ENCODE measurements at regions not wholly inside any gene's neighbourhood (a gene's known extent, or its start where the extent isn't known, plus 50 kb on each side); places are given as distances from the start of the nearest gene placed in this dataset.

DNA sequence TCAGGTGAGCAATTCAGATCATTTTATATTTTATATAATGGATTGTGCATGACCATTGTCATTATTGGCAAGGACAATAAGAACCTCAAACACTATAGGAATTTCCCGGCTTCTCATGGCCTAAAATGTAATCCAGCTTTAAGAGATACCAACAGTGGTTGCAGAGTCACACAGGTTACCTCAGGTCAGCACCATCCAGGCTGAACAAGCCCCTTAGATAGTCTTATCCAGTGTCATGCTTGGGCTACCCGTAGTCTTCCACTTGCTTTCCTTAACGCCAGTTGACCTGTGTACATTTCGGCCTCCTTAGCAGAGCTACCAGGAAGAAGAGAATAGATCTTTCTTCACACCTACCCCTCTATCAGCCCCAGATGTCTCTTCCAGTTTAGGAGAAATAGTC lies 293.3 kb upstream of the SYT4 start:
- no peak for ATAC-seq (ENCODE audit: low read depth)
- H3K27ac Mint-ChIP-seq = no peak overlapping the region
- no peak overlapping the region for H3K4me3 Mint-ChIP-seq
- TF ChIP-seq, protein P1, sequence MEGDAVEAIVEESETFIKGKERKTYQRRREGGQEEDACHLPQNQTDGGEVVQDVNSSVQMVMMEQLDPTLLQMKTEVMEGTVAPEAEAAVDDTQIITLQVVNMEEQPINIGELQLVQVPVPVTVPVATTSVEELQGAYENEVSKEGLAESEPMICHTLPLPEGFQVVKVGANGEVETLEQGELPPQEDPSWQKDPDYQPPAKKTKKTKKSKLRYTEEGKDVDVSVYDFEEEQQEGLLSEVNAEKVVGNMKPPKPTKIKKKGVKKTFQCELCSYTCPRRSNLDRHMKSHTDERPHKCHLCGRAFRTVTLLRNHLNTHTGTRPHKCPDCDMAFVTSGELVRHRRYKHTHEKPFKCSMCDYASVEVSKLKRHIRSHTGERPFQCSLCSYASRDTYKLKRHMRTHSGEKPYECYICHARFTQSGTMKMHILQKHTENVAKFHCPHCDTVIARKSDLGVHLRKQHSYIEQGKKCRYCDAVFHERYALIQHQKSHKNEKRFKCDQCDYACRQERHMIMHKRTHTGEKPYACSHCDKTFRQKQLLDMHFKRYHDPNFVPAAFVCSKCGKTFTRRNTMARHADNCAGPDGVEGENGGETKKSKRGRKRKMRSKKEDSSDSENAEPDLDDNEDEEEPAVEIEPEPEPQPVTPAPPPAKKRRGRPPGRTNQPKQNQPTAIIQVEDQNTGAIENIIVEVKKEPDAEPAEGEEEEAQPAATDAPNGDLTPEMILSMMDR (IDR thresholded peaks at IDR 0.05) = no peak
- DNase-seq = no peak
- ChIA-PET CTCF (interaction anchor here (0.7 to 2.9 kb wide), 10 partner anchors 11 to 1815 kb away, joined by 3 to 15 read pairs (median 6); no protein-coding TSS in a partner anchor), POLR2A (no interaction called here)
- peaks cover 1% of the 10 kb centered on the region for H3K27me3 Mint-ChIP-seq
- intact Hi-C loops (cut with micrococcal nuclease) = no loop called here
- no peaks in the 10 kb centered on the region for H3K9me3 Mint-ChIP-seq
- no peaks in the 10 kb centered on the region for H3K36me3 Mint-ChIP-seq (ENCODE audit: low read depth)
- H3K4me1 Mint-ChIP-seq = no peaks in the 10 kb centered on the region

DNA sequence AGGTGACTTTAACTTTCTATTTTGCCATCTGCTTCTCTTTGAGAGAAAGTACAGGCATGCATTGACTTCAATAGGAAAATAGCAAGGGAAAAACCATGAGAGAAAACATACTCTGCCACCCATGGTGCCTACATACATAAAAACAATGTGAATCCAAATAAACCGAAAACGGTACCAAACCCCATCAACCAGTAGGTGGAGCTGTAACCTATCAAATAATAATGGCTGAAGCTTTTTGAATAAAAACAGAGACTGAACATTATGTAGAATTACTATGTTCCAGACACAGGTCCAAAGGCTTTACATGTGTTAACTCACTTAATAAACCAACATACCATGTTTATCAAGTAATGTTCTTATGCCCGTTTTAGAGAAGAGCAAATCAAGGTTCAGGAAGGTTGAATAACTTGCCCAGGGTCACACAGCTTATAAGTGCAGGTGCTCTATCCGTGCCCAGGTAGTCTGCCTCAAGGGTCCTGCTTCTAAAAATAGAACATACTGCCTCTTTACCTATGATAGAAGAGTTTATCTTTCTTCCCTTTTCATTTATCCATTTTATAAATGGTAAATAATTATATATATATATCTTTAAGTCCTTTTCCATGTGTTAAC lies 293.9 kb upstream of the SYT4 start:
- POLR2A ChIA-PET = no interaction called here
- Mint-ChIP-seq H3K9me3 (no peaks in the 10 kb centered on the region), H3K27ac (no peak overlapping the region), H3K36me3 (ENCODE audit: low read depth) (no peaks in the 10 kb centered on the region), H3K27me3 (peaks cover 1% of the 10 kb centered on the region), H3K4me1 (no peaks in the 10 kb centered on the region), H3K4me3 (no peak overlapping the region)
- DNase-seq = no peak
- CTCF ChIA-PET = interaction anchor here (0.7 to 2.9 kb wide), 11 partner anchors 10 to 1815 kb away, joined by 3 to 15 read pairs (median 6); no protein-coding TSS in a partner anchor
- TF ChIP-seq, protein P1 (IDR thresholded peaks at IDR 0.05) = no peak
- intact Hi-C loops (cut with micrococcal nuclease) = loop anchor here (1.0 kb wide), 2 partner anchors 16 to 1813 kb away; no protein-coding TSS in a partner anchor
- no peak for ATAC-seq (ENCODE audit: low read depth)

DNA sequence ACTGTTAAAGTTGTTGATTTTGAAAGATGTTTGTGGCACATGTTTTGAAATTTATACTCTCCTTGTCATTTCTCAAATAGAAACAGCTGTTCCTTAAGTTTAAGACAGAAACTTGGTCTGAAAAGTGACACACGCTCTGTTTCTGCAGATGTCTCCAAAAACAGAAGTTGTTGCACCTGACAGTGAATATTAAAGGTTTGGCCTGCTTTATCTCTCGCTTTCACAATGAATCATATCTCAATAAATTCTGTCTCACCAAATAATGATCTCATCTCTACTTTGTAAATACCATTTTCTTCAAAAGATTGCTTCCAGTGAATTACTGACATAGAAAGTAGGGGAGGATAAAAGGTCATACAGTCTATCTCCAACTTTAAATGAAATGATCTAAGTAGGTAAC lies 294.9 kb upstream of the SYT4 start:
- Mint-ChIP-seq H3K27me3 (peaks cover 1% of the 10 kb centered on the region), H3K27ac (no peak overlapping the region), H3K36me3 (ENCODE audit: low read depth) (no peaks in the 10 kb centered on the region), H3K4me1 (no peaks in the 10 kb centered on the region), H3K4me3 (no peak overlapping the region), H3K9me3 (no peaks in the 10 kb centered on the region)
- DNase-seq = no peak
- no peak for ATAC-seq (ENCODE audit: low read depth)
- intact Hi-C loops (cut with micrococcal nuclease) = no loop called here
- TF ChIP-seq, protein P1 (IDR thresholded peaks at IDR 0.05) = no peak
- CTCF ChIA-PET = interaction anchor here (1.4 to 2.3 kb wide), 6 partner anchors 9 to 25 kb away, joined by 3 to 10 read pairs (median 6); no protein-coding TSS in a partner anchor
- POLR2A ChIA-PET = no interaction called here

DNA sequence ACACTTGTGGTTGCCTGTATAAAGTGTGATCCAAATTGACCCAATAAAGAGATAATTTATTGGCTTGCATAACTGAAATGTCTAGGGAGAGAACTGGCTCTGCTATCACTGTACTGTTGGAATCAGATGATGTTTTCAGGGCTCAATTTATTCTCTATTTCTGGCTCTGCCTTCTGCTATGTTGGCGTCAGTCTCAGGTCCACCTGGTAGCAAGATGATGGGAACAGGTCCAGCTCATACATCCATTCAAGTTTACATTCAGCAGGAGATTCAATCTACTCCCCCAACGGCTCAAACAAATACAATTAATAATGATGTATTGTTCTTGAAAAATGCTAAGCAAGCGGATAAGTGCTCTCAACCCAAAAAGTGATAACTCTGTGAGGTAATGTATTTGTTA lies 297.7 kb upstream of the SYT4 start:
- H3K27ac Mint-ChIP-seq = no peak overlapping the region
- H3K27me3 Mint-ChIP-seq = no peaks in the 10 kb centered on the region
- ChIA-PET POLR2A (no interaction called here), CTCF (interaction anchor here (1.1 to 1.2 kb wide), 2 partner anchors 13 kb away, joined by 3 to 4 read pairs; no protein-coding TSS in a partner anchor)
- no peak overlapping the region for H3K4me3 Mint-ChIP-seq
- TF ChIP-seq, protein P1 (IDR thresholded peaks at IDR 0.05) = no peak
- intact Hi-C loops (cut with micrococcal nuclease) = no loop called here
- no peak for DNase-seq
- H3K9me3 Mint-ChIP-seq = no peaks in the 10 kb centered on the region
- no peaks in the 10 kb centered on the region for H3K4me1 Mint-ChIP-seq
- H3K36me3 Mint-ChIP-seq (ENCODE audit: low read depth) = no peaks in the 10 kb centered on the region
- ATAC-seq (ENCODE audit: low read depth) = no peak

DNA sequence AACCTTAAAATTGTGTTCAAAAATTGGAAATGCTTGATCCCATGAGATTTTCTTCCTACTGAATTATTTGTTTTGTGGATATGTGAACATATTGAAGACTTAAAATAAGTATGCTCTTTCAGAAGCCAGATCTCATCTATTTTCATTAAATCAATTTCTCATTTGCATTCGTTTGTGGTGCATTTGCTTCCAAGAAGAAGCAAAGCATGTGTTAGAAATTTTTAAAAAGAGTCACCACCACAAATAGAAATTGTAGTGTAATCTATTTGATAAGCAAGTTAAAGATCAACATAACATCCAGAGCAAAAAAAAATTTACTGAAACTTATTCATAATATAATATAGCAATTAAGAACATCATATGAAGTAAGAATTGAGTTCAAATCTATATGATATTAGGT lies 300.9 kb upstream of the SYT4 start:
- Mint-ChIP-seq H3K27me3 (no peaks in the 10 kb centered on the region), H3K36me3 (ENCODE audit: low read depth) (no peaks in the 10 kb centered on the region), H3K4me3 (no peak overlapping the region), H3K9me3 (no peaks in the 10 kb centered on the region), H3K27ac (no peak overlapping the region), H3K4me1 (no peaks in the 10 kb centered on the region)
- DNase-seq (no peak), ATAC-seq (ENCODE audit: low read depth) (no peak)
- ChIA-PET CTCF (no interaction called here), POLR2A (no interaction called here)
- intact Hi-C loops (cut with micrococcal nuclease) = no loop called here
- TF ChIP-seq, protein P1 (IDR thresholded peaks at IDR 0.05) = no peak

Data from activated B cell treated with CpG ODN at 0.5 μM for 24 hours (primary cell).